ENCODE measurements at regions not wholly inside any gene's neighbourhood (a gene's known extent, or its start where the extent isn't known, plus 50 kb on each side); places are given as distances from the start of the nearest gene placed in this dataset.

DNA sequence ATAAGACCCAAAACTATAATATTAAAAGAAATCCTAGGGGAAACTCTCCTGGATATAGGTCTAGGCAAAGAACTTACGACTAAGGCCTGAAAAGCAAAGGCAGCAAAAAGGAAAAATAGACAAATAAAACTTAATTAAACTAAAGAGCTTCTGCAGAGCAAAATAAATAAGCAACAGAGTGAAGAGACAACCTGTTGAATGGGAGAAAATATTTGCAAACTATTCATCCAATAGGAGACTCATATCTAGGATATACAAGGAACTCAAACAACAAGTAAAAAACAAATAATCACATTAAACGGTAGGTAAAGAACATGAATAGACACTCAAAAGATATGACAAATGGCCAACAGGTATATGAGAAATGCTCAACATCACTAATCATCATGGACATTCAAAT lies 318.6 kb downstream of the CSNK1G3 start:
- TF ChIP-seq CTCF (IDR thresholded peaks at IDR 0.05) (no peak), POLR2AphosphoS5 (IDR thresholded peaks at IDR 0.05) (no peak), POLR2A (IDR thresholded peaks at IDR 0.05) (no peak), EP300 (IDR thresholded peaks at IDR 0.05) (no peak)
